ENCODE measurements at regions not wholly inside any gene's neighbourhood (a gene's known extent, or its start where the extent isn't known, plus 50 kb on each side); places are given as distances from the start of the nearest gene placed in this dataset.
"Not testable (repeated sequence)": the region's sequence is repeated elsewhere in the genome, so short reads cannot be mapped to it uniquely, and the experiment has no call there.

DNA sequence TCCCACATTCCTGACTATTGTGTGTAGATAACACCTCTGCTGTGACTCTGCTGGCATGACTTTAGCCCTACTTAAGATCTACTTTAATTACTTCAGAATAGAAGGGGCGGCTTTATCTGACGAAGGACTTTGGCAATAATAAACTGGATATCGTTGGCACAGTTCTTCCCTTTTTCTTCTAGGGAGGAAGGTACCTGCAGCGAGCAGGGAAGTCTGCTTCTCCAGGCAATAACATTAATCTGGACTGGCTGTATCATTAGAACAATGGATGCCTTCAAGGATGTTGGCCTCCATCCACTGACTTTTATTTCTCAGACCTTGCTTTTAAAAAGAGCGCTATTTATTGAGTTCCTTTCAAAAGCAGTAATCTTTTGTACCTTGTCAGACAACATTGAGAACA is 172.6 kb upstream of the THSD7A start:
- intact Hi-C loops (cut with DNase I): no loop called here
- Histone ChIP-seq H3K36me3 (ENCODE audit: insufficient read depth in 1 of 2, low read depth in 1 of 2) (no peaks in the 10 kb centered on the region), H3K27me3 (ENCODE audit: insufficient read depth in 3 of 3, low read length in 2 of 3) (no peaks in the 10 kb centered on the region), H3K4me1 (no peaks in the 10 kb centered on the region), H3K27ac (no peak overlapping the region), H3K9me3 (no peaks in the 10 kb centered on the region), H3K4me3 (no peak overlapping the region)
- DNase-seq: no peak
- no peak for TF ChIP-seq CTCF (IDR thresholded peaks at IDR 0.05)
- 90 to 92% (median 91%) methylated on average over 5 of the region's 5 CpGs for WGBS, 3 donors
- no peak for ATAC-seq

- H3K27ac ChIP-seq: no peak overlapping the region
- no peaks in the 10 kb centered on the region for H3K27me3 ChIP-seq (ENCODE audit: insufficient read depth in 3 of 3, low read length in 2 of 3)
- H3K36me3 ChIP-seq (ENCODE audit: insufficient read depth in 1 of 2, low read depth in 1 of 2): no peaks in the 10 kb centered on the region
- no peak for DNase-seq
- no peak overlapping the region for H3K4me3 ChIP-seq
- H3K4me1 ChIP-seq: no peaks in the 10 kb centered on the region
- intact Hi-C loops (cut with DNase I): no loop called here
- TF ChIP-seq CTCF (IDR thresholded peaks at IDR 0.05): no peak
- 59 to 61% (median 59%) methylated on average over 2 of the region's 2 CpGs for WGBS, 3 donors
- no peak for ATAC-seq
- no peaks in the 10 kb centered on the region for H3K9me3 ChIP-seq
Measured at GRCh38 chr7:12007576-12007975, 175.6 kb upstream of the THSD7A start.

- no peak for ATAC-seq
Measured at GRCh38 chr7:12013983-12014382, 182.0 kb upstream of the THSD7A start.

DNA sequence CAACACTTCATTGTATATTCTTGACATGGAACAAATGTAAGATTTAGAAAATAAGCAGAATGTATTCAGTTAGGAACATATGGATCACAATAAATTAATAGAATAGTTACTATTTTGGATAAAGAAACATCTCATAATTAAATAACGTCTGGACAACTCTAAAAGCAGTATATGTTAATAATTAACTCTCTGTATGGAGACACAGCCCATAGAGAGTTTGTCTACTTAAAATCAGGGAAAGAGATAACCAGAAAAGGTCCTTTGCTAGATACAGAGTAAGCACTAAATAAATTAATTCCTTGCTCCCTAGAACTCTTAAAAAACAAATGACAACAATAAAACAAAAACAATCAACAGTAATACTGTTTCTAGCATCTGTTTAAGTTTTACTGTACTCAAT is 184.4 kb upstream of the THSD7A start:
- WGBS, 3 donors: 58 to 68% (median 63%) methylated on average over 1 of the region's 1 CpG
- Histone ChIP-seq H3K9me3 (no peaks in the 10 kb centered on the region), H3K36me3 (ENCODE audit: insufficient read depth in 1 of 2, low read depth in 1 of 2) (no peaks in the 10 kb centered on the region), H3K4me3 (no peak overlapping the region), H3K27ac (no peak overlapping the region), H3K27me3 (ENCODE audit: insufficient read depth in 3 of 3, low read length in 2 of 3) (no peaks in the 10 kb centered on the region), H3K4me1 (no peaks in the 10 kb centered on the region)
- DNase-seq (no peak), ATAC-seq (no peak)
- TF ChIP-seq CTCF (IDR thresholded peaks at IDR 0.05): no peak
- intact Hi-C loops (cut with DNase I): no loop called here

More at GRCh38 chr7:12013983-12014382, 182.0 kb upstream of the THSD7A start:
- WGBS, 3 donors: 81 to 93% (median 88%) methylated on average over 1 of the region's 1 CpG
- Histone ChIP-seq H3K27me3 (ENCODE audit: insufficient read depth in 3 of 3, low read length in 2 of 3) (no peaks in the 10 kb centered on the region), H3K4me3 (no peak overlapping the region), H3K36me3 (ENCODE audit: insufficient read depth in 1 of 2, low read depth in 1 of 2) (no peaks in the 10 kb centered on the region), H3K27ac (no peak overlapping the region), H3K9me3 (no peaks in the 10 kb centered on the region), H3K4me1 (no peaks in the 10 kb centered on the region)
- intact Hi-C loops (cut with DNase I): no loop called here
- no peak for DNase-seq
- no peak for TF ChIP-seq CTCF (IDR thresholded peaks at IDR 0.05)

- H3K9me3 ChIP-seq: no peaks in the 10 kb centered on the region
- intact Hi-C loops (cut with DNase I): no loop called here
- no peak overlapping the region for H3K4me3 ChIP-seq
- 22 to 39% (median 25%) methylated on average over 1 of the region's 1 CpG for WGBS, 3 donors
- TF ChIP-seq CTCF (IDR thresholded peaks at IDR 0.05): no peak
- H3K27me3 ChIP-seq (ENCODE audit: insufficient read depth in 3 of 3, low read length in 2 of 3): no peaks in the 10 kb centered on the region
- no peaks in the 10 kb centered on the region for H3K4me1 ChIP-seq
- no peaks in the 10 kb centered on the region for H3K36me3 ChIP-seq (ENCODE audit: insufficient read depth in 1 of 2, low read depth in 1 of 2)
- ATAC-seq (no peak), DNase-seq (no peak)
- H3K27ac ChIP-seq: no peak overlapping the region
Measured at GRCh38 chr7:12017046-12017445, 185.0 kb upstream of the THSD7A start.

DNA sequence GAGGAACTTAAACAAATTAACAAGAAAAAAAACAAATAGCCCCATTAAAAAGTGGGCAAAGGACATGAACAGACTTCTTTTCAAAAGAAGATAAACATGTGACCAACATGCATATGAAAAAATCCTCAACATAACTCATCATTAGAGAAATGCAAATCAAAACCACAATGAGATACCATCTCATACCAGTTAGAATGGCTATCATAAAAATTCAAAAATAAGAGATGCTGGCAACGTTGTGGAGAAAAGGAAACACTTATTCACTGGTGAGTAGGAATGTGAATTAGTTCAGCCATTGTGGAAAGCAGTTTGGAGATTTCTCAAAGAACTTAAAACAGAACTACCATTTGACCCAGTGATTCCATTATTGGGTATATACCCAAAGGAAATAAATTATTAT is 189.1 kb upstream of the TMEM106B start:
- H3K27ac ChIP-seq; H3K36me3 ChIP-seq (ENCODE audit: insufficient read depth in 1 of 2, low read depth in 1 of 2); H3K9me3 ChIP-seq; ATAC-seq; H3K4me1 ChIP-seq; H3K4me3 ChIP-seq; H3K27me3 ChIP-seq (ENCODE audit: insufficient read depth in 3 of 3, low read length in 2 of 3); intact Hi-C loops (cut with DNase I); DNase-seq: not testable (repeated sequence)
- 50 to 71% (median 51%) methylated on average over 1 of the region's 1 CpG for WGBS, 3 donors

Measured in psoas muscle (tissue), 7 donors.